ENCODE measurements at regions not wholly inside any gene's neighbourhood (a gene's known extent, or its start where the extent isn't known, plus 50 kb on each side); places are given as distances from the start of the nearest gene placed in this dataset.

DNA sequence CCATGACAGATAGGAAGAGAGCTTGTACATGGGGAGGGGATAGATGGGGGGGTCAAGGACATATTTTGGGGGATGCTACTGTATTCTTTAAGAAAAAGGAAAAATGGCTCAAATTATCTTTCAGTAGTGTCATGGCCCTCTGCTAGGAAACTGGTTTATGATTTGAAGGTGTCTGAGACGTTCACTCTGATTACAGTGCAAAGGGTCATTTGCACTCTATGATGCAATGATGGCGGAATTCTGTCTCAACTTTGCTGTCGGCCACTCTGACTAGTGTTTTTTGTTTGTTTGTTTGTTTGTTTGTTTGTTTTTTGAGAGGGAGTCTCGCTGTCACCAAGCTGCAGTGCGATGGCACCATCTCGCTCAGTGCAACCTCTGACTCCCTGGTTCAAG lies 180.0 kb downstream of the SOX4 start:
- TF ChIP-seq, protein P1, sequence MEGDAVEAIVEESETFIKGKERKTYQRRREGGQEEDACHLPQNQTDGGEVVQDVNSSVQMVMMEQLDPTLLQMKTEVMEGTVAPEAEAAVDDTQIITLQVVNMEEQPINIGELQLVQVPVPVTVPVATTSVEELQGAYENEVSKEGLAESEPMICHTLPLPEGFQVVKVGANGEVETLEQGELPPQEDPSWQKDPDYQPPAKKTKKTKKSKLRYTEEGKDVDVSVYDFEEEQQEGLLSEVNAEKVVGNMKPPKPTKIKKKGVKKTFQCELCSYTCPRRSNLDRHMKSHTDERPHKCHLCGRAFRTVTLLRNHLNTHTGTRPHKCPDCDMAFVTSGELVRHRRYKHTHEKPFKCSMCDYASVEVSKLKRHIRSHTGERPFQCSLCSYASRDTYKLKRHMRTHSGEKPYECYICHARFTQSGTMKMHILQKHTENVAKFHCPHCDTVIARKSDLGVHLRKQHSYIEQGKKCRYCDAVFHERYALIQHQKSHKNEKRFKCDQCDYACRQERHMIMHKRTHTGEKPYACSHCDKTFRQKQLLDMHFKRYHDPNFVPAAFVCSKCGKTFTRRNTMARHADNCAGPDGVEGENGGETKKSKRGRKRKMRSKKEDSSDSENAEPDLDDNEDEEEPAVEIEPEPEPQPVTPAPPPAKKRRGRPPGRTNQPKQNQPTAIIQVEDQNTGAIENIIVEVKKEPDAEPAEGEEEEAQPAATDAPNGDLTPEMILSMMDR (IDR thresholded peaks at IDR 0.05; ENCODE audit: low read depth, low read length, missing input control): no peak
- TF ChIP-seq, protein P2, sequence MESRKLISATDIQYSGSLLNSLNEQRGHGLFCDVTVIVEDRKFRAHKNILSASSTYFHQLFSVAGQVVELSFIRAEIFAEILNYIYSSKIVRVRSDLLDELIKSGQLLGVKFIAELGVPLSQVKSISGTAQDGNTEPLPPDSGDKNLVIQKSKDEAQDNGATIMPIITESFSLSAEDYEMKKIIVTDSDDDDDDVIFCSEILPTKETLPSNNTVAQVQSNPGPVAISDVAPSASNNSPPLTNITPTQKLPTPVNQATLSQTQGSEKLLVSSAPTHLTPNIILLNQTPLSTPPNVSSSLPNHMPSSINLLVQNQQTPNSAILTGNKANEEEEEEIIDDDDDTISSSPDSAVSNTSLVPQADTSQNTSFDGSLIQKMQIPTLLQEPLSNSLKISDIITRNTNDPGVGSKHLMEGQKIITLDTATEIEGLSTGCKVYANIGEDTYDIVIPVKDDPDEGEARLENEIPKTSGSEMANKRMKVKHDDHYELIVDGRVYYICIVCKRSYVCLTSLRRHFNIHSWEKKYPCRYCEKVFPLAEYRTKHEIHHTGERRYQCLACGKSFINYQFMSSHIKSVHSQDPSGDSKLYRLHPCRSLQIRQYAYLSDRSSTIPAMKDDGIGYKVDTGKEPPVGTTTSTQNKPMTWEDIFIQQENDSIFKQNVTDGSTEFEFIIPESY (IDR thresholded peaks at IDR 0.05): no peak
- no peak for TF ChIP-seq HNF4G (IDR thresholded peaks at IDR 0.05)
- TF ChIP-seq NR2F2 (IDR thresholded peaks at IDR 0.05): no peak
- no peak for TF ChIP-seq GABPA (IDR thresholded peaks at IDR 0.05 in 1 of 2, conservative IDR thresholded peaks at IDR 0.05 in 1 of 2)
- TF ChIP-seq, protein P3, sequence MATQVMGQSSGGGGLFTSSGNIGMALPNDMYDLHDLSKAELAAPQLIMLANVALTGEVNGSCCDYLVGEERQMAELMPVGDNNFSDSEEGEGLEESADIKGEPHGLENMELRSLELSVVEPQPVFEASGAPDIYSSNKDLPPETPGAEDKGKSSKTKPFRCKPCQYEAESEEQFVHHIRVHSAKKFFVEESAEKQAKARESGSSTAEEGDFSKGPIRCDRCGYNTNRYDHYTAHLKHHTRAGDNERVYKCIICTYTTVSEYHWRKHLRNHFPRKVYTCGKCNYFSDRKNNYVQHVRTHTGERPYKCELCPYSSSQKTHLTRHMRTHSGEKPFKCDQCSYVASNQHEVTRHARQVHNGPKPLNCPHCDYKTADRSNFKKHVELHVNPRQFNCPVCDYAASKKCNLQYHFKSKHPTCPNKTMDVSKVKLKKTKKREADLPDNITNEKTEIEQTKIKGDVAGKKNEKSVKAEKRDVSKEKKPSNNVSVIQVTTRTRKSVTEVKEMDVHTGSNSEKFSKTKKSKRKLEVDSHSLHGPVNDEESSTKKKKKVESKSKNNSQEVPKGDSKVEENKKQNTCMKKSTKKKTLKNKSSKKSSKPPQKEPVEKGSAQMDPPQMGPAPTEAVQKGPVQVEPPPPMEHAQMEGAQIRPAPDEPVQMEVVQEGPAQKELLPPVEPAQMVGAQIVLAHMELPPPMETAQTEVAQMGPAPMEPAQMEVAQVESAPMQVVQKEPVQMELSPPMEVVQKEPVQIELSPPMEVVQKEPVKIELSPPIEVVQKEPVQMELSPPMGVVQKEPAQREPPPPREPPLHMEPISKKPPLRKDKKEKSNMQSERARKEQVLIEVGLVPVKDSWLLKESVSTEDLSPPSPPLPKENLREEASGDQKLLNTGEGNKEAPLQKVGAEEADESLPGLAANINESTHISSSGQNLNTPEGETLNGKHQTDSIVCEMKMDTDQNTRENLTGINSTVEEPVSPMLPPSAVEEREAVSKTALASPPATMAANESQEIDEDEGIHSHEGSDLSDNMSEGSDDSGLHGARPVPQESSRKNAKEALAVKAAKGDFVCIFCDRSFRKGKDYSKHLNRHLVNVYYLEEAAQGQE (IDR thresholded peaks at IDR 0.05): no peak
